HG02852 (cell line): ENCODE measurements at regions not wholly inside any gene's neighbourhood (a gene's known extent, or its start where the extent isn't known, plus 50 kb on each side); places are given as distances from the start of the nearest gene placed in this dataset.

Source experiments
- ATAC-seq: cut with Tn5 transposase; IDR thresholded peaks from one replicate; pipeline ENCODE4 v1.9.1; 2021; ENCODE audit warnings: mild to moderate bottlenecking, moderate library complexity; ENCODE audit not compliant: unreplicated experiment

DNA sequence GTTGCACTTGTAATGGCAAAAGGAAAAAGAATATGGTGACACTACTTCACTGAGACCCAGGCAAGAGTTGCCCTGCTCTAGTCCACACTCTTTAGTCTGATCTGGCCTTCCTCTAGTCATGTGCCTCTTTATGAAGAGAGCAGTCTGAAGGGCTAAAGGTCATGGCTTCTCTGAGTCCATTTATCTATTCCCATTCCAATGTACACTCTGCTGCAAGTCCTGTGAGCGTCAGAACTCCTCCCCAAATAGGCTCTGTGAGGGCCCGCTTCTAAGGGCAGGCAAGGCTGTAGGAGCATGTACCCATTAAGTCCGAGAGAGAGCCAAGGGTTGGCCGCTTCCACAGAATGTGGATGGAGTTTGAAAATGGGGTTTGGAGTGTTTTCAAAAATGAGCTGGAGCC is 209.3 kb downstream of the AHR start:
- no peak for ATAC-seq

DNA sequence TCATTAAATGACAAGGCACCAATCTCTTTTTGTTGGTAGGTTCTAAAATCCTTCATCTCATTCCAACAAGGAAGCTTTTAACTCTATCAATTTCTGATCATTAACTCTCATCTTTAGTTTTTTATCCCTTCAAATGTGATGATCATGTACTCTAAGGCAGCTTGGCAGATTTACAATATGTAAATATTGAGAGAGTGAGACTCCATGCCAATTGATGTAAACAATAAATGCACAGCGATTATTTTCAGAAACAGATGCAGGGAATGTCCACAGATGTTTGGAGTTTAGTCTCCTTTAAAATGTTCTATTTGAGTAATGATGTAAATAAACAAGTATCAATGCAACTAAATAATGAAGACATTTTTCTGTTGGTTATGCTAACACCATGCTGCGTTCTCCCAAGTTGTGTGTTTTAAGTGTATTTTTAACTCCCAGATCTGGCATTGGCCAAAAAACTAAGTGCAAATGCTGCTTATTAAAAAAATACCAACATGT is 213.8 kb downstream of the AHR start:
- no peak for ATAC-seq

DNA sequence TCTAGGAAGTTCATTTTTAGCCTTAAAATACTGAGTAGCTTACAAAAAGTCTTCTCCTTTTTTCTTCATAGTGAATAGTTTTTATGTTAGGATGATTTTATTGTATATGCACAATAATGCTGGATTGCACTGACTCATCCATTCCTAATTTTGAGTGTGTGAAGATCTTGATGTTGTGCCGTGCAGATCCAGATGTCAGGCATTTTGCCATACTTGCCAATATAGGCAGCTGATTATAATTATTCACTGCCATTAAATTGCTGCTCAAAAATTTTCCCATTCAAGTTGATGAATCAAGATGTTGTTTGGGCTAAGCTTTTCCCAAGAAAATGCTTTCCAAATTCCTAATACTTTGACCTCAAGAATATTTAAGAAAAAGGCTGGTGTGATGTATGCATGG is 218.3 kb downstream of the AHR start:
- ATAC-seq: no peak

DNA sequence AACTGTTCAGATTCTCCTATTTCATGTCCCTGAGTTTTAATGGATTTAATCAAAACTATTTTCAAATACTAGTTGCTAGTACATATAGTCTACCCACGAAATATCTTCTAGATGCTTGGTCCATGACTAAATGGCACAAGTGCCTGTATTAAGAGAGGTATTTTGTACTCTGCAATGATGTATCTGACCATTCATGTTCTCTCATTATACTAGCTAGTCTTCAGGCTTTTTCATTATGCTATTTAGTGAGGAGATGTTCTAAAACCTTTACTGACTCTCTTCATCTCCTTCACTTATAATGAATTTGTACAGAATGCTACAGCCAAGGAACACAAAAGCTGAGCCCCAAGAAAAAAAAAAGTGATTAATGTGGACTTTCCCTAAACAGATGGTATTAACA is 222.5 kb downstream of the AHR start:
- no peak for ATAC-seq

DNA sequence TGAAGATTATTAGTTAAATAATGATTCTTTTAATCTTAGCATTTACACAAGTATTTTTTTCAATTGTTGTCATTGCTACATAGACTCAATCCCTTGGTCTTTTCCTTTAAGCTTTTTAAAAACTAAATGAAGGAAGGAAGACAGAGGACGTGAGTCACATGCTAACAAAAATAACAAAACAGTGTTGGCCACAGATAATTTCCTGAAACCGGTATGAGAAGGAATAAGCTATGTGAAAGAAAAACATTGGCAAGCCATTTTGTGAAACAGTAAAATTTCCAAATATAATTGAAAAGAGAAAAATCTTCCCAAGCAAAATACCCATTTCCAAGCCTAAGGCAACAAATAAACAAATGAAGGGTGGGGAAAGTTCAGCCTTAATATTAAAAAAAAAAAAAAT is 223.0 kb downstream of the AHR start:
- ATAC-seq: no peak

DNA sequence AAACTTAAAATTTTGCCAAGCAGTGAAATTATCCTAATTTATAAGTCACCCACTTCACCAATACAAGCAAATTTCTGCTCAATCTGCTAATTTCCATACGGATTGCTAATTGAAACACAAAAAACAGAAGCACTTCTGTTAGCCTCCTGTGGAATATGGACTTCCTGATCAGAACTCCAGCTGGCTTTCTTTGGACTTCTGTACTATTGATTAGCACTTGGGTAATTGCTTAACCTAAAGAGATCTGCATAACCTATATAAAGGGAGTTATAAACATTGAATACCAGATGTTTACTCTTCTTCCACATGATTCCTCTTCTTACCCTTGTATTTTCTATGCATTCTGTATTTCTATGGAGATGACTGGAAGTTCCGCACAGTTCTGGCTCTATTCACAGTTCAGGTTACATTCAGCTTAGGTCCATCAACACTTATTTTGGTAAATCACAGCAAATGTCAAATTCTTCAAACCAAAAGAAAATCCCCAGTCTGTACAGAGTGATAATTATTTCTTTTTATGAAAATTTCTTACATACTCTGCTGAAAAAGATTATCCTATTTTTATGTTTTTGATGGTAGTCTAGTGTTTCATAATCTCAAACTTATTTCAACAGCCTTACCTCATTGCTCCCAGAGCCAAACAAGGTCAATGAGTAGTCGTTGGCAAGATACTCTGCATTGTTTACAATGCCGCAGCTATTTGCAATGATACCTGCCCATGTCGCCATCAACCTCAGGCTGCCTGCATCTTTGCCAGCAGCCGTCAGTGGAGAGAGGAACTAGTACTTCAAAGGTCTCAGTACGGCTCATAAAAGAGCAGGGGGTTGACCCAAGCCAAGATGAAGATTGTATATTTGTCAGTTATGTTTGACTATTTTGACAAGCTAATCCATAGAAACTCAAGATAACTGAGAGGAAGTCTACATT is 225.6 kb downstream of the AHR start:
- ATAC-seq: no peak

DNA sequence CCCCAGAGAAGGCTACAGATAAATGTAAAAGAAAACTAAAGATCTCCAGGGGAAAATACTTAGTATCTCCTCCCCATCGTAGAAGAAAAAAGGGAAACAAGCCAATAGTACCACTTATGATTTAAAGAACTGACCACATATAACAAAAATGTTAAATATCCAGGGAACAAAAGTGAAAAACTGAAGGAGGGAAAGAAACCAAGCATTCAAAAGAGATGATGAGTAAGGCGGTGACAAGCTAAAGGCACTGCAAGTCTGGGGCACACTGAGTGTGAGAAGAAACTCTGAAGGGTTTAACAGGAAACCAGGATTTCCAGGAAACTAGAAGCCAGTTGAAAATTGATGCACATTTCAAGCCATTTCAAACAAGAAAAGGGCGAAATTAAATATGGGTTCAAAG is 226.3 kb downstream of the AHR start:
- ATAC-seq: no peak

DNA sequence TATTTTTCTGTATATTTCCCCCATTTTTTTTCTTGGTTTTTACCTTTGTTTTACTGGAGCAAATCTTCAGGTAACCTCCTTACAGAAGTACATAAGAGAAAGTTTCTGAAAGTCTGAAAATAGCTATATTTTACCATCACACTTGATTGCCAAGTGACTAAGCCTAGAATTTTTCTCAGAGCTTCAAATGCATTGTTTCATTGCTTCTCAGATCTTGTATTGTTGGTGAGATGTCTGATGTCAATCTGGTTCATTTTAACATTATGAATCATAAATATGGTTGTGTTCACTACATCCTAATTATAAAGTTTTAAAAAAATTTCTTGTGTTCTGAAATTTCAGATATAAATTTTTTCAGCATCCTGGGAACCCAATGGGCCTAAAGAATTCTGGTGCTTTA is 228.2 kb downstream of the AHR start:
- no peak for ATAC-seq

DNA sequence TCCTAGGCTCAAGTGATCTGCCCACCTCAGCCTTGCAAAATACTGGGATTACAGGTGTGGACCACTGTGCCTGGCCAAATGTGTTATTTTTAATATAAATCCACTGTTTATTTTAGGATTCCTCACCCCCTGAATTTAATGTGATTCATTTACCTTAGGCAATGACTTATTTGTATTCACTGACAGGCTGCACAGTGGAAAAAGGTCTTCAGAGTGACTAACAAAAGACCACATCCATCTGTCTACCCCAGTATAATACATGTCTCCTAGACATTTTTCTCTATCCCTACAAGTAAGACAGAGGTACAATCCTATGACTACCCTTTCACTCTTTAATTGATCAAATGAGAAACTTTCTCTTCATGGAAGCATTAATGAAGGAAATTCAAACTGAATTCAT is 230.2 kb downstream of the AHR start:
- no peak for ATAC-seq

DNA sequence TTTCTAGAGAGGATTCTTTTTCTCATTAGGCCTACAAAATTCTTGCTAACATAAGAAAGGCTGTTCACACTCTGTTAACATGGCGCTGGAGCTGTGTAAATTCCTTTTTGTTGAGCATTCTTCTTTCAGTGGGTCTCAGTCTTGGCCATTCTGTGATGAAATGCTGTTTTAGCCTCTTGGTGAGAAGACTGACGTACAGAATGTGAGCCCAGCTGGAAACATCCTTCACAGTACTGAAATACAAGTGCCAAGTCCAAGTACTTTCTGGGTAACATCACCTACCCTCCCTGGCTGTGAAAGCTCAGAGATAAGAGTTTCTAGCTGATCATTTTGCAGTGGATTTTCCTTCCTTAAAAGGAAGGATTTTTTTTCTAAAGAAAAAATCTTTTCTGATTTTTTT is 231.8 kb downstream of the AHR start:
- ATAC-seq: no peak

DNA sequence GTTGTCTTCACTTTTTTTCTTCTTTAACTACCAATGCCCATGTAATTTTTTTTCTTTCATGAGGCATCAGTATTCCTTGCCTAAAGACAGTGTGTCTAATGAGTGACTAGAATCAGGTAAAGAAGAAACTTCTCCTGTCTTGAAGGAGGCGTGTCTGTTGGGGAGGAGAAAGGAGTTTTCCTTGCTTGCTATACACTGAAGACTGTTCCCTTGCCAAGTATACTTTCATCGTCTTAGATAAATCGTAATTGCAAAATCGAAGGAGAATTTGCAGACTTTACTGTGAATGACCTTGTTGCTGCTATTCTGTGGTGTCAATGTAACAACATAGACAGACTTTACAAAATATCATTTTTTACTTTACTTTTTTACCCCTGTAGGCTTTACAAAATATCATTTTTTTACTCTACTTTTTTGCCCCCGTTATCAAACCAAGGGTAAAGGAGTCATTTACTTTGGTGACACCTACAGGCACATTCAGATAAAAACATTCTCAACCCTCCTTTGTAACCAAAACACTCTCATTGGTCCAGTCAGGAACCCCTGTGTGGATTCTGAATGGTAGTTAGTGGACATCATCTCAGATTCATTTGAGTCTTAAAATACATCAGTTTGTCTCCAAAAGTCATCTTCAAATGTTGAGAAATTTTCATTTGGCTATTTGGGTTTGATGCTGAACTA is 232.4 kb downstream of the AHR start:
- ATAC-seq: peak; percentile 67

DNA sequence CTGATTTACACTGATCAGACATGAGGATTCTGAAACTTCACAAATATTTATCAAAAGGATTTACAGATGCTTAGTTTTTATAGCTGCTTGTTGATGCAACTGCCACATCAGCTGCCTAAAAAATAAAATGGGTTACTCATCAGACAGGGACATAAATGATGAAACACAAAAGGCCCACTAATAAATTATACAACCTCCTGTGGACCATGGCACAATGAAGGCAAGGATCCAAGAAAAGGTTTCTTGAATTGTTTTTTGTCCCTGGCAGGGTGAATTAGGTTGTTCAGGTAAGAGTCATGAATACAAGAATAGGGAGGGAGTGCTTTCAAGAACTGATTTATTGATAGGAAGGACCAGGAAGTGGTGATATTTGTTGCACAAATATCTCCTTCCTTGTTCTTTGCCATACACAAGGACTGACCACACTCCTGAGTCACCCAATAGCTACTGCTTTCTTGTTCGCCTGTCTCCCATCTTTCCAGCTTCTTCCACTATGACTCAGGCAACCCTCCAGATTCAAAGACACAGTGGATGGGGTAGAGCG is 234.5 kb downstream of the AHR start:
- ATAC-seq: no peak

DNA sequence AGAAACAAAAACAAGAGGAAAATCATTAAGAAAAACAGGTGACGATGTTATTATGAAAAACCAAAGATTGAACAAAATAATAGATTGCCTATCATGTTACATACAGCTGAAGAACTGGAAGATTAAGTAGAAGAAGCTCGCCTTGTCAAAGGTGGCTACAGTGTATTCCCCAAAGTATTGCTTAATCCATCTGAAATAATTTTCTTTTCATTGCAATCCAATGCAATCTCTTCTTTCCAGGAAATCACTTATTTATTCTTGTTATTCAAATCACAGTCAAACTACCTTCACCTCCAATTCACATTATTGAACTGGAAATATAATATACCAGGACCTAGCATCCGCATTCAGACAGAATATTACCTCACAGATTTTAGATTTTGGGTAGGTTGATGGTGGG is 235.9 kb downstream of the AHR start:
- ATAC-seq: no peak

DNA sequence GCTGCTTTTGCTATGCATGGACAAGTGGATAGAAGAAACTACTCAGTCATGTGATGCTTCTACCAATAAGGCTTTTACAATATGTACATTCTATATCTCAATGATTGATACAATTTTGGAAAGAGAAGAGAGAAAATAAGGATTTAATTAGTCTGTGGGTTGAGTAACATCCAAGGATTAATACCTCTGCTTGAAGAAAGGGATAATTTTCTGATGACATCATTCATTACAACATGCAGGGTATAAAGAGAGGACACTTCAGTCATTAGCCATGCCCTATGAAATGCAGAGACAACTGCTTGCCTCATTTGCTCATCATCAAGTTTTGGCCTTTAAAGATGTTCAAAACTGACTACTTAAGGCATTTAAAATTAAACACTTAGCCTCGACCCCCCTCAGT is 237.3 kb downstream of the AHR start:
- no peak for ATAC-seq

DNA sequence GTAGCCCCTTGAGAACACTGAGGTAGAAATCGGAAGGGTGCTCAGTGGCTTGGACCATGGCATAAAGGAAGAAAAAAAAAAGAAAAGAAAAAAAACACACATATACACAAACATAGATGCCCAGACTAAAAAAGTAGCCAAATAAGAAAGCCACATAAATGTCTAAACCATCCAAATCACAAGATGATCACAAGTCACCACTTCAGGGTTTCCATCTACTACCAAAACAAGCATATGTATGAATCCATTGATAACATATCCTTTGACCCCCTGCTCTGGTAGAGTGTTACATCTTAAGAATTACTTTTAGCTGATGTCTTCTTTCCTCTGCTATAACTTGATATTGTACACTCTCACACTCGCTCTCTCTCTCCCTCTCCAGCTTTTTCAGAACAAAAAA is 245.9 kb downstream of the AHR start:
- ATAC-seq: no peak

DNA sequence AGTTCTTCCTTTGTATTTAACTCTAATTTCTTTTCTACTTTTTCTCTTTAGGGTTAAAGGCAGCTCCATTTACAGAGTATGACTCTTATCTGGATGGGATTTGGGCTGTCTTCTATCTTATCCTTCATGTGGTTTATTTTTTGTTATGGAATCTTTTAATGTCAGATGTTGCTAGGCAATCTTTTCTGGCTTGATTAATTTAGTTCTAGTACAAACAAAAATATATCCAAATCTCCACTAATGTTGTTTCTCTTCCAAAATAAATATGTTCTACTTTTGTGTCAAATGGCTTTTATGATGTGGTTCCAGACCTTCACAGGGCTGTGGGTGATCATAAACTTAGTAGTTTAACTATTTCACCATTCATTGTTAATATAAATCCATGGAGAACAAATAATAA is 246.9 kb downstream of the AHR start:
- ATAC-seq: no peak

DNA sequence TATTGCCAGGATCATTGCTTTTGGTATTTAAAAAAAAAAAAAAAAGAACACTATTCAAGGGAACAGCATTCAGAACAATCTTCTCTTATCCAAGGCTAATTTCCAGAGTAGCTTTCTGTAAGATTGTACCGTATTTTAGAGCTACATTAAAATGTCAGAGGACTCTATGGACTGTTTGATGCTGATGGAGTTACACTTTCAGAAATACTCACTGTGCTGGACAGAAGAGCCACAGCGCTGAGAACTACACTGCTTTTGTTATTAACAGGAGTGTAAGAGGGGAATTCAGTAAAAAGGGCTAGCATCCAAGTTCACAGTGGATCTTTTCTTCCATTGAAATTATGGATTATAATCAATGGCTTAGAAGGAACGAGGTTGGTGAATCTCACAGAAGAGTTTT is 247.7 kb downstream of the AHR start:
- ATAC-seq: no peak

DNA sequence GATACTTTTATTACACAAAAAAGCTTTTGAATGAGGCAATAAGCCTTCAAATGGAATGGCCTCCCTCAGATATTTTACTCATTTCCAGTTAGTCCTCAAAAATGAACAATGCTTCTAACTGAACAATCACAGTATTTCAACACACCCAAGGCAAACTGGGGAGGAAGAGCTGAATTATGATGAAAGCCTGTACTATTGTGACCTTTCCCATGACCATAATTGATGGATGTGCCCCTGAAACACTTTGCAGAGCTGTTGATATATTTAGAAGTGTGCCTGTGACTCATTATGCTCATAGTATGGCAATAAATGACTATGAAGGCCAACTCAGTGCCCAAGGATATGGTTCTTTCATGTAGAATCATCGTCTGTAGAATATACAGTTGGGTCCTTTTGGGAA is 248.1 kb downstream of the AHR start:
- no peak for ATAC-seq

DNA sequence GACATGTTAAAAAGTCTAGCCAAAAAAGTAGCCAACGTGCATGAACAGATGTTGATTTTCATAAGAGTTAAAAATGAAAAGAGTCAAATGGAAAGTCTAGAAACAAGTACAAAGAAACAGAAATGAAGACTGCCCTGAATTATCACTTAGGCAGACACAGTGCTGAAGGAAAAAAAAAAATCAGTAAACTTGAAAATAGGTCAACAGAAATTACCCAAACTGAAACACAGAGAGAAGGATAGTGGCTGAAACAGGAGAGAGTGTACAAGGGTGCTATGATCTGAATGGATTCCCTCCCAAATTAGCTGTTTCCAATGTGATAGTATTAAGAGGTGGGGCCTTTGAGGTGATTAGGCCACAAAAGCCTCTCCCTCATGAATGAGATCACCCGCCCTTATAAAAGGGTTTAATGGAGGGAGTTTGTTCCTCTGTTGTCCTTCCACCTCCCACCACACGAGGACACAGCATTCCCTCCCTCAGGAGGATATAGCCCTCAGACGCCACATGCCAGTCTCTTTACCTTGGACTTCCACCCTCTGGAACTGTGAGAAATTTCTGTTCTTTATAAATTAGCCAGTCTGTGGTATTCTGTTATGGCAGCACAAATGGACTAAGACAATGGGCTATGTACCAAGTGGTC is 249.7 kb downstream of the AHR start:
- ATAC-seq: no peak

DNA sequence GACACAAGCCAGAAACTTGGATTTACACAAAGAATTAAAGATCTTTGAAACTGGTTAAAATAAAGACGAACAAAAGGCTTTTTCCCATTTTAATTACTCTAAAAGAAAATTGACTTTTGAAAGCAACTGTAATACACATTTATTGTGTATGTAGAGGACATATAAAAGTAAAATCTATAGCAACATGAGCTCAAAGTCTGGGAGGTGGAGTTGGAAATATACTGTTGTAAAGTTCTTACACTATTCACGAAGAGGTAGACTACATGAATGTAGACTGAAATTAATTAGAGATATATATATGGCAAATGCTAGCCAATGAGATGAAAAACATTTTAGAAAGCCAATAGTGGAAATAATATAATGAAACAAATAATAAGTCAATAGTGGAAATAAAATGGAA is 251.0 kb downstream of the AHR start:
- no peak for ATAC-seq

DNA sequence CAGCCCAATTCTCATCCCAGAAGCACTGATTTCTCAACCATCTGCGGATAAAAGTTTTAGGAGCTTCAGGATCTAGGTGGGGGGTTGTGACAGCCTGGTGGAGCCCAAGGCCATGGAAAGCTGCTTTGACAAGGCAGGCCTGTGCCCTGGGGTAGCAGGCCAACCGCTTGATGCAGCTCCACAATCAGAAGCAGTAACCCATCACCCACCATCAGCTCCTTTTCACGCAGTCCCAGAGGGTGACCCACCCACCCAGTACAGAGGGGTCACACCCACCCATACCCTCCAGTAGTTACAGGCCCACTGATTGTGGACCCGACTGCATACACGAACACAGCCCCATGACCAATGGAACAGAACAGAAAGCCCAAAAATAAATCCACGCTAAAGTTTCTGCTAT is 253.9 kb downstream of the AHR start:
- no peak for ATAC-seq

DNA sequence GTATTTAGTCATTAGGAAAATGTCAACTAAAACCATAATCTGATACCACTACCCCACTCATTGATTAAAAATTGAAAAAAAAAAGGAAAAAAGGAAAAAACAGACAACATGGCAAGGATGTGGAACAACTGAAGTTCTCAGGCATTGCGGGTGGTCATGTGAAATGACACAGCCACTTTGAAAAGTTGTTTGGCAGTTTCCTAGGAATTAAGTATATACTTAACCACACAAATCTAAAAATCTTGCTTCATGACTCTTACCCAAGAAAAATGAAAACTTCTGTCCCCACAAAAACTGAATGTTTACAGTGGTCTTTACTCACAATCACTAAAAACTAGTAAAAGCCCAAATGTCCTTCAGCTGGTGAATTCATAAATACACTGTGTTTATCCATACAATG is 254.5 kb downstream of the AHR start:
- ATAC-seq: no peak
